CD8-positive, alpha-beta memory T cell (primary cell): ENCODE measurements at regions not wholly inside any gene's neighbourhood (a gene's known extent, or its start where the extent isn't known, plus 50 kb on each side); places are given as distances from the start of the nearest gene placed in this dataset.
A peak's percentile ranks its signal among the peaks of the same experiment; 100 is the strongest.

Experiments used
- CTCF ChIA-PET: fragments of 350-600 bp; sonication (Branson Sonifier 250); formaldehyde crosslinking; loops from one replicate; lab custom pipeline; 2021; ENCODE audit warnings: antibody characterized with exemption; lab: Charles Lee
- POLR2A ChIA-PET: fragments of 350-600 bp; sonication (Branson Sonifier 250); formaldehyde crosslinking; loops from one replicate; lab custom pipeline; 2021; ENCODE audit warnings: antibody characterized with exemption; lab: Charles Lee
- DNase-seq, 5 donors: peaks; one replicate each; pipeline versions ENCODE4 v3.0.0 to v3.0.0-alpha.2; 2020 to 2022; ENCODE audit warnings: mixed read lengths in 1 of 5
- H3K27ac ChIP-seq: one replicate; pipeline ENCODE4 v1.7.0; 2013; ENCODE audit warnings: low read depth, mild to moderate bottlenecking, low read length, moderate library complexity
- H3K27me3 ChIP-seq: 2 replicates; pipeline ENCODE4 v1.7.0; 2013; ENCODE audit warnings: low read length, mild to moderate bottlenecking; ENCODE audit not compliant: insufficient read depth, poor library complexity, severe bottlenecking
- H3K36me3 ChIP-seq: 2 replicates; pipeline ENCODE4 v1.7.0; 2013; ENCODE audit warnings: mild to moderate bottlenecking, low read length, moderate library complexity; ENCODE audit not compliant: insufficient read depth
- H3K4me1 ChIP-seq: 2 replicates; pipeline ENCODE4 v1.7.0; 2013; ENCODE audit warnings: mild to moderate bottlenecking, low read length, moderate library complexity; ENCODE audit not compliant: insufficient read depth
- H3K4me3 ChIP-seq: 2 replicates; pipeline ENCODE4 v1.7.0; 2013; ENCODE audit warnings: mild to moderate bottlenecking, low read length
- H3K9me3 ChIP-seq: 2 replicates; pipeline ENCODE4 v1.7.0; 2013; ENCODE audit warnings: mild to moderate bottlenecking, low read length
- H3K27ac Mint-ChIP-seq, 8 donors: one replicate each; pipeline ENCODE4 v1.8.0; 2020 to 2021; ENCODE audit warnings: mixed read lengths in 8 of 8, mild to moderate bottlenecking in 6 of 8, inconsistent platforms in 3 of 8, moderate library complexity in 3 of 8
- H3K27me3 Mint-ChIP-seq, 2 donors: one replicate each; pipeline ENCODE4 v1.8.0; 2020 to 2021; ENCODE audit warnings: mixed read lengths in 2 of 2, mild to moderate bottlenecking in 1 of 2, moderate library complexity in 1 of 2
- H3K36me3 Mint-ChIP-seq, 3 donors: one replicate each; pipeline ENCODE4 v1.8.0; 2020 to 2021; ENCODE audit warnings: mixed read lengths in 3 of 3, inconsistent platforms in 1 of 3, mild to moderate bottlenecking in 1 of 3
- H3K4me1 Mint-ChIP-seq, 3 donors: one replicate each; pipeline ENCODE4 v1.8.0; 2020 to 2021; ENCODE audit warnings: mixed read lengths in 3 of 3, inconsistent platforms in 1 of 3, mild to moderate bottlenecking in 1 of 3
- H3K4me3 Mint-ChIP-seq, 7 donors: one replicate each; pipeline ENCODE4 v1.8.0; 2020 to 2021; ENCODE audit warnings: mixed read lengths in 7 of 7, mild to moderate bottlenecking in 6 of 7, moderate library complexity in 4 of 7, inconsistent platforms in 2 of 7
- H3K9me3 Mint-ChIP-seq, 5 donors: one replicate each; pipeline ENCODE4 v1.8.0; 2020 to 2022; ENCODE audit warnings: mixed read lengths in 5 of 5, mild to moderate bottlenecking in 3 of 5, moderate library complexity in 2 of 5, inconsistent platforms in 1 of 5

- H3K27ac Mint-ChIP-seq, result no peak overlapping the region
- Histone ChIP-seq H3K9me3 (no peaks in the 10 kb centered on the region), H3K4me1 (no peaks in the 10 kb centered on the region), H3K36me3 (no peaks in the 10 kb centered on the region), H3K27ac (no peak overlapping the region), H3K4me3 (no peak overlapping the region), H3K27me3 (no peaks in the 10 kb centered on the region)
- DNase-seq, result no peak
- peaks cover 4 to 25% of the 10 kb centered on the region in 2 donors for H3K27me3 Mint-ChIP-seq
- peaks cover 0 to 2% (median 0%) of the 10 kb centered on the region in 5 donors for H3K9me3 Mint-ChIP-seq
- no peaks in the 10 kb centered on the region for H3K36me3 Mint-ChIP-seq
- ChIA-PET POLR2A (no interaction called here), CTCF (no interaction called here)
- no peaks in the 10 kb centered on the region for H3K4me1 Mint-ChIP-seq
- H3K4me3 Mint-ChIP-seq, result no peak overlapping the region
Measured at GRCh38 chr9:117796681-117797080, 92.5 kb downstream of the TLR4 start.

GRCh38 chr9:117800389-117800788, 96.2 kb downstream of the TLR4 start:
- POLR2A ChIA-PET, result no interaction called here

GRCh38 chr9:117809751-117810150, 105.5 kb downstream of the TLR4 start:
- no peak for DNase-seq
- Histone ChIP-seq H3K4me1 (no peaks in the 10 kb centered on the region), H3K4me3 (no peak overlapping the region), H3K27ac (no peak overlapping the region), H3K27me3 (peaks cover 3% of the 10 kb centered on the region), H3K9me3 (no peaks in the 10 kb centered on the region), H3K36me3 (no peaks in the 10 kb centered on the region)
- H3K4me1 Mint-ChIP-seq, result peaks cover 0 to 1% (median 0%) of the 10 kb centered on the region in 3 donors
- no peak overlapping the region for H3K27ac Mint-ChIP-seq
- H3K9me3 Mint-ChIP-seq, result peaks cover 0 to 5% (median 0%) of the 10 kb centered on the region in 5 donors
- H3K4me3 Mint-ChIP-seq, result no peak overlapping the region
- H3K36me3 Mint-ChIP-seq, result peaks cover 0 to 1% (median 0%) of the 10 kb centered on the region in 3 donors
- ChIA-PET CTCF (no interaction called here), POLR2A (no interaction called here)
- peaks cover 8 to 49% of the 10 kb centered on the region in 2 donors for H3K27me3 Mint-ChIP-seq

More at GRCh38 chr9:117800389-117800788, 96.2 kb downstream of the TLR4 start:
- no peak overlapping the region for H3K27ac ChIP-seq
- Mint-ChIP-seq H3K27me3 (peaks cover 9 to 39% of the 10 kb centered on the region in 2 donors), H3K36me3 (no peaks in the 10 kb centered on the region), H3K4me1 (no peaks in the 10 kb centered on the region), H3K27ac (no peak overlapping the region), H3K9me3 (no peaks in the 10 kb centered on the region), H3K4me3 (no peak overlapping the region)
- no peak overlapping the region for H3K4me3 ChIP-seq
- CTCF ChIA-PET, result no interaction called here
- no peak for DNase-seq
- no peaks in the 10 kb centered on the region for H3K4me1 ChIP-seq
- no peaks in the 10 kb centered on the region for H3K36me3 ChIP-seq
- H3K27me3 ChIP-seq, result no peaks in the 10 kb centered on the region
- H3K9me3 ChIP-seq, result no peaks in the 10 kb centered on the region

GRCh38 chr9:117815315-117815714, 111.1 kb downstream of the TLR4 start:
- Histone ChIP-seq H3K36me3 (no peaks in the 10 kb centered on the region), H3K4me1 (peaks cover 10% of the 10 kb centered on the region), H3K9me3 (no peaks in the 10 kb centered on the region), H3K4me3 (no peak overlapping the region), H3K27ac (no peak overlapping the region), H3K27me3 (no peaks in the 10 kb centered on the region)
- Mint-ChIP-seq H3K36me3 (no peaks in the 10 kb centered on the region), H3K27me3 (peaks cover 0 to 15% of the 10 kb centered on the region in 2 donors), H3K4me3 (peak overlapping the region in 2 of 7 donors; percentile 40 to 59), H3K9me3 (no peaks in the 10 kb centered on the region), H3K4me1 (peaks cover 9 to 14% (median 10%) of the 10 kb centered on the region in 3 donors), H3K27ac (peak overlapping the region in 4 of 8 donors; percentile 7 to 42 (median 20))
- ChIA-PET POLR2A (no interaction called here), CTCF (interaction anchor here (1.5 kb wide), 1 partner anchor 12 kb away, joined by 3 read pairs; no protein-coding TSS in a partner anchor)
- peak in 1 of 5 donors; percentile 1 for DNase-seq

GRCh38 chr9:117815948-117816347, 111.7 kb downstream of the TLR4 start:
- Histone ChIP-seq H3K9me3 (no peaks in the 10 kb centered on the region), H3K27me3 (no peaks in the 10 kb centered on the region), H3K36me3 (no peaks in the 10 kb centered on the region), H3K27ac (no peak overlapping the region), H3K4me1 (peaks cover 10% of the 10 kb centered on the region), H3K4me3 (no peak overlapping the region)
- ChIA-PET CTCF (no interaction called here), POLR2A (no interaction called here)
- Mint-ChIP-seq H3K27me3 (peaks cover 3 to 13% of the 10 kb centered on the region in 2 donors), H3K27ac (peak overlapping the region in 4 of 8 donors; percentile 2 to 83 (median 36)), H3K4me1 (peaks cover 9 to 14% (median 10%) of the 10 kb centered on the region in 3 donors), H3K36me3 (no peaks in the 10 kb centered on the region), H3K4me3 (peak overlapping the region in 1 of 7 donors; percentile 40), H3K9me3 (no peaks in the 10 kb centered on the region)
- DNase-seq, result no peak

GRCh38 chr9:117821954-117822353, 117.8 kb downstream of the TLR4 start:
- H3K4me3 Mint-ChIP-seq, result no peak overlapping the region
- H3K27ac Mint-ChIP-seq, result no peak overlapping the region
- Histone ChIP-seq H3K4me3 (no peak overlapping the region), H3K27ac (no peak overlapping the region), H3K4me1 (peaks cover 21% of the 10 kb centered on the region), H3K9me3 (no peaks in the 10 kb centered on the region), H3K36me3 (no peaks in the 10 kb centered on the region), H3K27me3 (peaks cover 3% of the 10 kb centered on the region)
- H3K27me3 Mint-ChIP-seq, result peaks cover 6 to 25% of the 10 kb centered on the region in 2 donors
- H3K36me3 Mint-ChIP-seq, result peaks cover 0 to 5% (median 0%) of the 10 kb centered on the region in 3 donors
- DNase-seq, result no peak
- peaks cover 22 to 29% (median 24%) of the 10 kb centered on the region in 3 donors for H3K4me1 Mint-ChIP-seq
- peaks cover 0 to 1% (median 0%) of the 10 kb centered on the region in 5 donors for H3K9me3 Mint-ChIP-seq
- ChIA-PET CTCF (no interaction called here), POLR2A (no interaction called here)

DNA sequence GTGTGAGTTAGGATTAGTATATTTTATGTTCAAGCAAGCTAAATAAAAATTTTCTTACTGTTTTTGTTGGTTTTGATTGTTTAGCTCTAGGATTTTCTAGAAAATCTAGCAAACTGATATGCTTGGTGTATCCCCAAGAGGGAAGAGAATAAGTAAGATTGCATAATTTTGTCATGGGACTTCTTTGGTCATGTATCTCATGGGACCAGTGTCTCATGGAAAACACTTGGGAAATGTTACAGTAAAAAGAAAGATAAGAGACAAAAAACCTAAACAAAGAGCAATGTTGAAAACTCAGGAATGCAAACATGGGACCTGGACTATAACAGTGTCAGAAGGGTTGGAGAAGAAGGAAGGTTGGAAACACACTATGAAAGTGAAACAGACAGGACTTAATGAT, 119.4 kb downstream of the TLR4 start:
- Mint-ChIP-seq H3K9me3 (peaks cover 0 to 1% (median 0%) of the 10 kb centered on the region in 5 donors), H3K36me3 (peaks cover 0 to 5% (median 0%) of the 10 kb centered on the region in 3 donors), H3K4me3 (no peak overlapping the region), H3K27ac (no peak overlapping the region), H3K27me3 (peaks cover 6 to 25% of the 10 kb centered on the region in 2 donors), H3K4me1 (peaks cover 22 to 30% (median 30%) of the 10 kb centered on the region in 3 donors)
- POLR2A ChIA-PET, result no interaction called here
- DNase-seq, result no peak
- Histone ChIP-seq H3K4me3 (no peak overlapping the region), H3K27me3 (peaks cover 3% of the 10 kb centered on the region), H3K4me1 (peaks cover 27% of the 10 kb centered on the region), H3K9me3 (no peaks in the 10 kb centered on the region), H3K27ac (no peak overlapping the region), H3K36me3 (no peaks in the 10 kb centered on the region)
- CTCF ChIA-PET, result no interaction called here

GRCh38 chr9:117825609-117826347, 121.6 kb downstream of the TLR4 start:
- Mint-ChIP-seq H3K27ac (peak overlapping the region in 5 of 8 donors; percentile 6 to 93 (median 37)), H3K36me3 (peaks cover 0 to 5% (median 0%) of the 10 kb centered on the region in 3 donors), H3K9me3 (peaks cover 0 to 1% (median 0%) of the 10 kb centered on the region in 5 donors), H3K27me3 (peaks cover 3 to 15% of the 10 kb centered on the region in 2 donors), H3K4me1 (peaks cover 22 to 30% (median 30%) of the 10 kb centered on the region in 3 donors), H3K4me3 (peak overlapping the region in 6 of 7 donors; percentile 25 to 75 (median 36))
- no peaks in the 10 kb centered on the region for H3K36me3 ChIP-seq
- no peak overlapping the region for H3K4me3 ChIP-seq
- peaks cover 3% of the 10 kb centered on the region for H3K27me3 ChIP-seq
- H3K4me1 ChIP-seq, result peaks cover 27% of the 10 kb centered on the region
- peak; percentile 25 to 59 (median 56) for DNase-seq
- no peak overlapping the region for H3K27ac ChIP-seq
- ChIA-PET CTCF (no interaction called here), POLR2A (no interaction called here)
- no peaks in the 10 kb centered on the region for H3K9me3 ChIP-seq
